HUES64 (cell line): ENCODE measurements at regions not wholly inside any gene's neighbourhood (a gene's known extent, or its start where the extent isn't known, plus 50 kb on each side); places are given as distances from the start of the nearest gene placed in this dataset.

Experiments
- H3K27ac ChIP-seq: 2 replicates; pipeline ENCODE4 v1.7.0; 2013; ENCODE audit warnings: low read depth, low read length, inconsistent platforms
- H3K27me3 ChIP-seq: 2 replicates; pipeline ENCODE4 v1.6.1; 2013; ENCODE audit warnings: mild to moderate bottlenecking, low read length; ENCODE audit not compliant: insufficient read depth
- H3K36me3 ChIP-seq: 2 replicates; pipeline ENCODE4 v1.6.1; 2013; ENCODE audit warnings: mild to moderate bottlenecking, low read length; ENCODE audit not compliant: insufficient read depth
- H3K4me1 ChIP-seq: 2 replicates; pipeline ENCODE4 v1.6.1; 2013; ENCODE audit warnings: mild to moderate bottlenecking, low read length, moderate library complexity; ENCODE audit not compliant: insufficient read depth
- H3K4me3 ChIP-seq: 2 replicates; pipeline ENCODE4 v1.5.1; 2013; ENCODE audit warnings: mild to moderate bottlenecking, low read length, moderate library complexity
- H3K9ac ChIP-seq: 2 replicates; pipeline ENCODE4 v1.6.1; 2013; ENCODE audit warnings: mild to moderate bottlenecking, low read depth, low read length
- H3K9me3 ChIP-seq: 2 replicates; pipeline ENCODE4 v1.6.1; 2013; ENCODE audit warnings: low read depth, low read length; ENCODE audit not compliant: insufficient read depth
- WGBS: fragments of 150-250, 120-280 bp; methylation state at CpG from one replicate; pipeline ENCODE4 v1.1.7; 2013; ENCODE audit warnings: missing lambda C conversion rate; 5-methylcytosine and 5-hydroxymethylcytosine counted together

DNA sequence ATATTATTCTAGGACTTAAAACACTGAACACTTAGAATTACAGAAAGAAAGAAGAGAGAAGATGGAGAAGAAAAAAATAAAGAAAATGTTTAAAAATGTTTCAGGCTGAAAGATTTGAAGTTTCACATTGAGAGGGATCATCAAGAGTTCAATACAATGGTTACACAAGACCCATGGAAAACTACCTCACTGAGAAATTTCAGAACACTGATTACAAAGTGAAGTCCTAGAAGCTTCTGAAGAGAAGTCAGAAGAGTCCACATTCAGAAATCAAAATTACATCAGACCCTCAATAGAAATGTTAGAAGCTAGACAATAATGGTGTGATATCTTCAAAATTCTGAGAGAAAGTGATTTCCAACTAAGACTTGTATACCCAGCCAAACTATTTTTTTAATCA is 196.1 kb downstream of the MACC1 start:
- no peaks in the 10 kb centered on the region for H3K27me3 ChIP-seq
- no peaks in the 10 kb centered on the region; the same call in 1 of the 2 replicates for H3K36me3 ChIP-seq
- H3K9me3 ChIP-seq: no peaks in the 10 kb centered on the region
- peaks cover 42% of the 10 kb centered on the region for H3K4me1 ChIP-seq
- peak overlapping the region; percentile 82 for H3K27ac ChIP-seq
- no peak overlapping the region for H3K4me3 ChIP-seq
- H3K9ac ChIP-seq: no peak overlapping the region

DNA sequence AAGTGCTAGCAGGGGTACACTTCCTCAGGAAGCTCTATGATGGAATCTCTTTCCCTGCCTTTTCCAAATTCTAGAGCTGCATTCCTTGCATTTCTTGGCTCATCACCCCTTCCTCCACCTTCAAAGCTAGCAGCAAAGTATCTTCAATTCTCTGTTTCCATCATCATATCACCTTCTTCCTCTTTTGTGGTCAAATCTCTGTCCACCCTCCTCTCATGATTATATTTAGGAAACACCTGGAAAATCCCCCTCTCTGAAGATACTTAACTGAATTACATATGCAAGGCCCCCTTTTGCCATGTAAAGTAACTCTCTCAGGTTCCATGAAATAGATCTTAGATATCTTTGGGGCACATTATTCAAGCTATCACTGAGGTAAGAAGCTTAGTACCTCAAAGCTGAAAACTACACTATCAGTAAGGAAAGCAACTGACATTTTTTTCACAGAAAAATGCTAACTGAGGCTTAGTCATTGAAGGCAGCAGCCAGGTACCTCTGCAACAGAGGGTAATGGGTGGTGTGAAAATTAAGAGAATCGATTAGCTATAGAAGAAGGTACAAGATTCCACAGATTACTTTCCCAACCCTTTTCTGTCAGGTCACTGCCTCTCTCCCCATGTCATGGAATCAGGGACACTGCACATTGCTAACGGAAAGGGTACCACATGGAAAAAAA is 197.3 kb downstream of the MACC1 start:
- peaks cover 45% of the 10 kb centered on the region for H3K4me1 ChIP-seq
- WGBS: 78% methylated on average over 2 of the region's 2 CpGs
- H3K27ac ChIP-seq: peak overlapping the region; percentile 82
- no peaks in the 10 kb centered on the region; the same call in 1 of the 2 replicates for H3K36me3 ChIP-seq
- no peaks in the 10 kb centered on the region for H3K9me3 ChIP-seq
- H3K9ac ChIP-seq: 0 out of 2 replicates have a peak overlapping the region, but pooled peaks have one; percentile 30
- H3K27me3 ChIP-seq: no peaks in the 10 kb centered on the region
- no peak overlapping the region for H3K4me3 ChIP-seq

DNA sequence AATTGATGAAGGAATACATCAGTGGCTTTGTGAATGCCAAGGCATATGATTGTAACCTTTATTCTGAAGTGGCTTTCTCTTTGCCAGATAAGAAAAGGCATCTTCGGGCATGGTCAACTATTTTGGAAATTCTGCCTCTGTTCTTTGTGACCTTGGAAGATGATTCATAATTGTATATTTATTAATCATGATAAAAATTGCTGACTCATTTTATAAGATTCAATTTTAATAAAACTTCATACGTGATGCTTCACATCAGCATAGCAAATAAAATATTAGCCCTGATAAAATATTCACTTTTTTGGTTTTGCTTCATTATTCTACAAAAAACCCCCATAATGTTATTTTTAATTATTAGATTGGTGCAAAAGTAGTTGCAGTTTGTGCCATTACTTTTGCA is 200.5 kb downstream of the MACC1 start:
- WGBS: 94% methylated on average over 2 of the region's 2 CpGs

DNA sequence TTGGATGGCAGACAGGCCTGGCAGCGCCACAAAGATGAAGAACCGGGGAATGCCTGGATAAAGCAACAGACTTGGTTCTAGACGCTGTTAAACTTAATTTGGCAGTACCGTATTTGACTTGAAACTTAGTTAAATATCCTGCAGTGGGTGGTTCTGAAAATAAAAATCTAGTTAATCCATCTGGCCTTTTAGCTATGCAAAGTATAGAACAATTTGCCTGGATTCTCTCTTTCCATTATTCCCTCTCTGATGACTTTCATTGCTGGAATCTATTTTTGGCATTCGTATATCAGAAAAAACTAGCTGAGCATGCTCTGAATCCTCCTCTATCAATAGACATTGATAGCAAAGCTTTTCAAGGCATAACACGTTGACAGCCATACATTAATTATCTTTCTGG is 203.6 kb downstream of the MACC1 start:
- H3K36me3 ChIP-seq: no peaks in the 10 kb centered on the region
- peaks cover 17% of the 10 kb centered on the region for H3K4me1 ChIP-seq
- no peak overlapping the region for H3K27ac ChIP-seq
- WGBS: 91% methylated on average over 6 of the region's 6 CpGs
- no peak overlapping the region for H3K9ac ChIP-seq
- no peak overlapping the region for H3K4me3 ChIP-seq
- H3K9me3 ChIP-seq: no peaks in the 10 kb centered on the region
- H3K27me3 ChIP-seq: no peaks in the 10 kb centered on the region

More for the DNA sequence above, 200.5 kb downstream of the MACC1 start:
- no peaks in the 10 kb centered on the region for H3K9me3 ChIP-seq
- H3K27ac ChIP-seq: no peak overlapping the region
- peaks cover 45% of the 10 kb centered on the region for H3K4me1 ChIP-seq
- no peak overlapping the region for H3K9ac ChIP-seq
- no peaks in the 10 kb centered on the region for H3K27me3 ChIP-seq
- H3K4me3 ChIP-seq: no peak overlapping the region
- no peaks in the 10 kb centered on the region for H3K36me3 ChIP-seq

DNA sequence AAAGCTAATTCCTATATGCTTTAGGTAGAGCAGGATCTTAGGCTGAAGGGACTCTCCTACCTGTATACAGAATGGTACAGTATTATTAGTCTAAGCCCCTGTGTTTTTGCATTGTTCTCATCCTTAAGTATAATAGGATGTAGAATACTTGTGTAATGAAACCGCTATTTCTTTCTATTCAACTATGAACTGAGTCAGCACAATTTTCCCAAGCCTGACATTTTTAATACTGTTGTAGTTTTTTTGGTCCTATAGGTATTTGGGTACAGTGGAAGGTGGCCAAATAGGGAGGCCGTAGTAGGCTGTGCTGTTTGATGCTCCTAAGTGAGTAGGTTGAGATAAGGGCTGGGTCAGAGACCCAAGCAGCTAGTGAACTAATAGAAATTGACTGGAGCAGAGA is 205.1 kb downstream of the MACC1 start:
- 94% methylated on average over 1 of the region's 2 CpGs for WGBS
- peaks cover 5% of the 10 kb centered on the region for H3K36me3 ChIP-seq
- no peaks in the 10 kb centered on the region for H3K9me3 ChIP-seq
- no peak overlapping the region for H3K4me3 ChIP-seq
- no peak overlapping the region for H3K9ac ChIP-seq
- no peaks in the 10 kb centered on the region for H3K27me3 ChIP-seq
- H3K27ac ChIP-seq: no peak overlapping the region
- peaks cover 13% of the 10 kb centered on the region for H3K4me1 ChIP-seq

DNA sequence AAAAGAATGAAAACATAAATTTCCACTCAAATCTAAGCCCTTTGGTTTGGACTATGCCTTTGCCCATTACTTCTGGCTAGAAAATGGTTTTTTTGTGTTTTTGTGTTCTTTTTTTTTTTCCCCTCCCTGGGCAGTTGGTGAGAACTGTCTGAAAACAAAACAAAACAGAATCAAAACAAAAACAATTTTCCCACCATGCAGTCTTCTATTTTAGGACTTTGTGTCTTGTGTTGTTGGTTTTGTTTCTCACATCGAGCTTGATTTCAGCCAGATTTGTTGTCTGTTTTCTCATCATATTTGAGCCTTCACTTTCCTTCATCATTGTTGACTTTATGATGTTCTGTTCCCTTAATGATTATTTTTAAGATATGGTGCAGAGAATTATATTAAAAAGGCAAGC is 206.3 kb downstream of the MACC1 start:
- peaks cover 12% of the 10 kb centered on the region for H3K36me3 ChIP-seq
- no peaks in the 10 kb centered on the region for H3K27me3 ChIP-seq
- no peak overlapping the region for H3K4me3 ChIP-seq
- no peak overlapping the region for H3K27ac ChIP-seq
- WGBS: no CpG with 5 or more reads among the region's 1 CpG
- H3K9me3 ChIP-seq: no peaks in the 10 kb centered on the region
- peaks cover under 1% of the 10 kb centered on the region; the same call in 1 of the 2 replicates for H3K4me1 ChIP-seq
- no peak overlapping the region for H3K9ac ChIP-seq

DNA sequence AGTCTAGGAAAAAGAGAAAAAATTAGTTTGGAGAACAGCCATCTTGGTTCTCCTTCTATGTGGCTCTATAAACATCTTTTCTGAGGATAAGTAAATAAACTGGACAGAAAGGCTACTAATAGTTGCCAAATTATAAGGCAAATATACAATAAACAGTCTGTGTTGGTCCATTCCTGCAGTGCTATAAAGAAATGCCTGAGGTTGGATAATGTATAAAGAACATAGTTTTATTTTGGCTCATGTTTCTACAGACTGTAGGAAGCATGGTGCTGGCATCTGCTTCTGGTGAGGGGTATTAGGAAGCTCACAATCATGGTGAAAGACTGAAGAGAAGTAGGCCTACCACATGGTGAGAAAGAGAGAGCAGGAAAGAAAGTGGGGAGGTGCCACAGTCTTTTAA is 209.7 kb downstream of the MACC1 start:
- no peaks in the 10 kb centered on the region for H3K9me3 ChIP-seq
- H3K36me3 ChIP-seq: peaks cover 27% of the 10 kb centered on the region
- no peaks in the 10 kb centered on the region; the same call in 1 of the 2 replicates for H3K4me1 ChIP-seq
- no peaks in the 10 kb centered on the region for H3K27me3 ChIP-seq
- no peak overlapping the region for H3K9ac ChIP-seq
- H3K27ac ChIP-seq: no peak overlapping the region
- H3K4me3 ChIP-seq: no peak overlapping the region

DNA sequence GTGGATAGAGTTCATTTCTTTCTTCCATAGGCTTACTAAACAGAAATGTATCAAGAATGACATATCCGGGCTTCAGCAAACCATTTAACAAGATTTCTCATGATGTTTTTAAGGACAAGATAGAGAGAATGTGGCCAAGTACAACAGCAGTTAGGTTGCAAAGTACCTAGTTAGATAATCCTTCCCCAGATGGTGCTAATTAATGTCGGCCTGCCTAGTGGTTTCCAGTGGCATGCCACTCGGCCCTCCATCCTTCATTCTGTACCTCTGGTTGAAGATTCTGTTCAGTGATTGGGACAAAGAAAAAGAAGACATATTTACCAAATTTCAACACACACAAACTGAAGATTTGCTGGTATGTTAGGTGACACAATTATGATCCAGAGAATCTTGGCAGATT is 212.1 kb downstream of the MACC1 start:
- no peaks in the 10 kb centered on the region; the same call in 1 of the 2 replicates for H3K4me1 ChIP-seq
- no peak overlapping the region for H3K9ac ChIP-seq
- no peak overlapping the region for H3K27ac ChIP-seq
- H3K36me3 ChIP-seq: peaks cover 29% of the 10 kb centered on the region
- H3K27me3 ChIP-seq: no peaks in the 10 kb centered on the region
- WGBS: 100% methylated on average over 2 of the region's 3 CpGs
- H3K9me3 ChIP-seq: no peaks in the 10 kb centered on the region
- H3K4me3 ChIP-seq: no peak overlapping the region

DNA sequence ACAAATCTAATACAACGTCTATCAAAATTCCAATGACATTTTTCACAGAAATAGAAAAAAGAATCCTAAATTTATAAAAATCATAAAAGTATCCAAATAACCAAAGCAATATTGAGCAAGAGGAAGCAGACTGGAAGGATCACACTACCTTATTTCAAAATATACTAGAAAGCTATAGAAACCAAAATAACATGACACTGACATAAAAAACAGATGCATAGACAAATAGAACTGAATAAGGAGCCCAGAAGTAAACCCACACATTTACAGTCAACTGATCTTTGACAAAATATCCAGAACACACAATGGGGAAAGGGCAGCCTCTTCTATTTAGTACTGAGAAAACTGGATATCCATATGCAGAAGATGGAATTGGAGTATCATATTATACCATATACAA is 217.5 kb downstream of the MACC1 start:
- WGBS: 100% methylated on average over 1 of the region's 1 CpG

DNA sequence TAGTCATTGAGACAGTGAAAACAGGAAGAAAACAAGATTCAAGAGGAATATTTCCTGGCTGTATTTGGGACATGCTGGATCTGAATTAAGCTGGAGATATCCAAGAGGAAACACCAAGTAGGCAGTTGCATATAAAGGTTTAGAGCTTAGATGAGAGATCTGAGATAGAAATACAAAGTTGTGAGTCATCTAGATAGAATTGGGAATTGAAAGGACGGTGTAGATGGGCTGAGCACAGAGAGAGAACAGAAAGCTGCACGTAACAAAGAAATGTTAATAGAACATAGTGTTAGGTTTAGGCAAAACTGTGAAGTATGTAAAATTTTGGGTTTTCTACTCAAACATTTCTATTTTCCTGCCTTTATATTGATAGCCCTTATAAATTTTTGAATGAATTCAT is 218.5 kb upstream of the TMEM196 start:
- Histone ChIP-seq H3K36me3 (no peaks in the 10 kb centered on the region), H3K4me1 (peaks cover 30% of the 10 kb centered on the region), H3K27ac (no peak overlapping the region), H3K4me3 (no peak overlapping the region), H3K9me3 (no peaks in the 10 kb centered on the region), H3K27me3 (no peaks in the 10 kb centered on the region), H3K9ac (no peak overlapping the region)
- 93% methylated on average over 2 of the region's 2 CpGs for WGBS

More for the DNA sequence above, 217.5 kb downstream of the MACC1 start:
- Histone ChIP-seq H3K36me3 (peaks cover 12% of the 10 kb centered on the region), H3K9ac (no peak overlapping the region), H3K27me3 (no peaks in the 10 kb centered on the region), H3K27ac (no peak overlapping the region), H3K4me1 (no peaks in the 10 kb centered on the region; the same call in 1 of the 2 replicates), H3K4me3 (no peak overlapping the region), H3K9me3 (no peaks in the 10 kb centered on the region)

DNA sequence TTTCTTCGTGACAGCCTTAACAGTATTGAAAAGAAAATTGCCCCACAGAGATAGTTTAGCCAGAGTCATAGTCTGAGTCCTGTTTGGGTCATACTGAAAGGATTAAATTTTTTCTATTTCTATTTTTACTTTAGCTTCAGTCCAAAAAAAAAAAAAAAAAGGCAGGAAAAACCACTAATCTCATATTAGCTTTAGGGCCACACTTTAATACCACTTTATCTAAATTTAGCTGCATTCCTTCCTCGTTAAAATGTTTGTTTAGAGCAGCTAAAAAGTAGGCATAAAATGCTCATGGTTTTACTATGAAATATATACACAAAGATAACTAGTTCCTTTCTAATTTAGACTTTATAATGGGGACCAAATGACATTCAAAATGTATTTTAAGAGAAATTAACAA is 216.5 kb upstream of the TMEM196 start:
- no peaks in the 10 kb centered on the region for H3K36me3 ChIP-seq
- no peaks in the 10 kb centered on the region for H3K9me3 ChIP-seq
- no peak overlapping the region for H3K27ac ChIP-seq
- peaks cover 30% of the 10 kb centered on the region for H3K4me1 ChIP-seq
- H3K9ac ChIP-seq: no peak overlapping the region
- no peak overlapping the region for H3K4me3 ChIP-seq
- WGBS: 93% methylated on average over 1 of the region's 2 CpGs
- H3K27me3 ChIP-seq: no peaks in the 10 kb centered on the region

DNA sequence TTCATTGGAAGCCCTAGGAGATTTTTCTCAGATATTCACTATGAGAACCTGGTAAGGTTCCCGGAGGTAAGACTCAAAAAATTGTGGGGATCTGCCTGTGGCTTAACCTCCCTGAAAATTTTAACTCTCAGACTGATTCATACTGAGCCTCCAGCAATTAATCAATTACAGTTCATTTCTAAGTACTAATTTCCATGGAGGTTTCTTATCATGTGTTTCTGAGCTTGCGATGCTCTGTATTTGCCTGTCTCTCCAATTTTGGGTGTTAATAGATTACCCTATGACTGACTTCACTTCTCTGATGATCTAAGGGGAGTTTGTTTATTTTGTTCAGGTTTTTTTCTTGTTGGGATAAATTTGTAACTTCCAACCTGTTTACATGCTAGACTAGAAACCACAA is 215.4 kb upstream of the TMEM196 start:
- Histone ChIP-seq H3K9me3 (no peaks in the 10 kb centered on the region), H3K27ac (no peak overlapping the region; the same call in 1 of the 2 replicates)
- WGBS: 93% methylated on average over 1 of the region's 2 CpGs

More for the DNA sequence above, 215.4 kb upstream of the TMEM196 start:
- H3K4me3 ChIP-seq: no peak overlapping the region
- no peaks in the 10 kb centered on the region for H3K27me3 ChIP-seq
- H3K36me3 ChIP-seq: no peaks in the 10 kb centered on the region
- H3K4me1 ChIP-seq: peaks cover 30% of the 10 kb centered on the region
- no peak overlapping the region for H3K9ac ChIP-seq
